ENCODE measurements at regions not wholly inside any gene's neighbourhood (a gene's known extent, or its start where the extent isn't known, plus 50 kb on each side); places are given as distances from the start of the nearest gene placed in this dataset.
"Not testable (repeated sequence)": the region's sequence is repeated elsewhere in the genome, so short reads cannot be mapped to it uniquely, and the experiment has no call there.

DNA sequence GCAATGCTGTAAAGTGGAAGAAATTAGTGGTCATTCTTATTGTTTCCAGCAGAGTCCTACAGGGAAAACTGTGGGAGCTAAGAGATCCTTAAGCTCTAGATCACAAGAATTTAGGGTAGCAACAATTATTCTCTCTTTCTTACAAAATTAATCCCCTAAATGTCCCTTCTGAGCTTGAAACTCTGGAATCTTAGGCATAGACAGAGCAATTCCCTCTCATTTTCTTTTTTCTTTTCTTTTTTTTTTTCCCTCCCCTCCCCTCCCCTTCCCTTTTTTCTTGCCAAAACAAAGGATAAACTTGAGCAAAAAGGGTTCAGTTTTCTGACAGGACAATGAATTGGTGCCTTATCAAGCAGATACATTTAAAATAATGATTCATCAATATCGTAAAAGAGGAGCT lies 441.0 kb downstream of the DSC3 start:
- H3K36me3 ChIP-seq: no peaks in the 10 kb centered on the region
- H3K4me3 ChIP-seq: no peak overlapping the region
- H3K27me3 ChIP-seq: no peaks in the 10 kb centered on the region
- no peak for DNase-seq
- intact Hi-C loops (cut with DNase I): loop anchor here in 1 of 10 donors (10.0 kb wide), 1 partner anchor 53 kb away; no protein-coding TSS in a partner anchor
- ATAC-seq: no peak
- 34 to 68% (median 52%) methylated on average over 1 of the region's 1 CpG for WGBS, 4 donors
- no peak overlapping the region for H3K27ac ChIP-seq
- H3K9me3 ChIP-seq: peaks cover 0 to 4% (median 0%) of the 10 kb centered on the region in 12 donors
- no peak for TF ChIP-seq POLR2A (IDR thresholded peaks at IDR 0.05)
- TF ChIP-seq, protein P1, sequence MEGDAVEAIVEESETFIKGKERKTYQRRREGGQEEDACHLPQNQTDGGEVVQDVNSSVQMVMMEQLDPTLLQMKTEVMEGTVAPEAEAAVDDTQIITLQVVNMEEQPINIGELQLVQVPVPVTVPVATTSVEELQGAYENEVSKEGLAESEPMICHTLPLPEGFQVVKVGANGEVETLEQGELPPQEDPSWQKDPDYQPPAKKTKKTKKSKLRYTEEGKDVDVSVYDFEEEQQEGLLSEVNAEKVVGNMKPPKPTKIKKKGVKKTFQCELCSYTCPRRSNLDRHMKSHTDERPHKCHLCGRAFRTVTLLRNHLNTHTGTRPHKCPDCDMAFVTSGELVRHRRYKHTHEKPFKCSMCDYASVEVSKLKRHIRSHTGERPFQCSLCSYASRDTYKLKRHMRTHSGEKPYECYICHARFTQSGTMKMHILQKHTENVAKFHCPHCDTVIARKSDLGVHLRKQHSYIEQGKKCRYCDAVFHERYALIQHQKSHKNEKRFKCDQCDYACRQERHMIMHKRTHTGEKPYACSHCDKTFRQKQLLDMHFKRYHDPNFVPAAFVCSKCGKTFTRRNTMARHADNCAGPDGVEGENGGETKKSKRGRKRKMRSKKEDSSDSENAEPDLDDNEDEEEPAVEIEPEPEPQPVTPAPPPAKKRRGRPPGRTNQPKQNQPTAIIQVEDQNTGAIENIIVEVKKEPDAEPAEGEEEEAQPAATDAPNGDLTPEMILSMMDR (IDR thresholded peaks at IDR 0.05): no peak
- H3K4me1 ChIP-seq: no peaks in the 10 kb centered on the region

DNA sequence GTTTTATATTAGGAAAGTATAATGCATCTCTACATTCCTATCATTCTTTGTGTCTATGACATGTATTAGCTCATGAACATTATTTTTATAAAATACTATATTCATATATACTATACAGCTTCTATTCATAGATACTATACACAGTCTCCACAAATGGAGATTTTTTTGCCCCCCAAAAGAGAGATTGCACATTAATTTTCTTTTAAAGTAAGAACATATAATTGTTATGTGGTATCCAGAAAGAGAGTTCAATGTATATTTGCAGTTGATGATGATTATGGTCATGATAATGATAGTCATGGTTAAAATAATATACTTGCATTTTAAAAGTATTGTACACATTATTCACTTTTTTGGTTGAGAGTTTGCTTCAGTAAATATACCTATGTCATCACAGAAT lies 445.3 kb downstream of the DSC3 start:
- TF ChIP-seq, protein P1 (IDR thresholded peaks at IDR 0.05): no peak
- no peak for TF ChIP-seq POLR2A (IDR thresholded peaks at IDR 0.05)
- Histone ChIP-seq H3K27me3 (no peaks in the 10 kb centered on the region), H3K36me3 (no peaks in the 10 kb centered on the region), H3K4me3 (no peak overlapping the region), H3K27ac (no peak overlapping the region), H3K9me3 (peaks cover 0 to 4% (median 0%) of the 10 kb centered on the region in 12 donors), H3K4me1 (no peaks in the 10 kb centered on the region)
- intact Hi-C loops (cut with DNase I): no loop called here
- ATAC-seq: no peak
- DNase-seq: no peak

DNA sequence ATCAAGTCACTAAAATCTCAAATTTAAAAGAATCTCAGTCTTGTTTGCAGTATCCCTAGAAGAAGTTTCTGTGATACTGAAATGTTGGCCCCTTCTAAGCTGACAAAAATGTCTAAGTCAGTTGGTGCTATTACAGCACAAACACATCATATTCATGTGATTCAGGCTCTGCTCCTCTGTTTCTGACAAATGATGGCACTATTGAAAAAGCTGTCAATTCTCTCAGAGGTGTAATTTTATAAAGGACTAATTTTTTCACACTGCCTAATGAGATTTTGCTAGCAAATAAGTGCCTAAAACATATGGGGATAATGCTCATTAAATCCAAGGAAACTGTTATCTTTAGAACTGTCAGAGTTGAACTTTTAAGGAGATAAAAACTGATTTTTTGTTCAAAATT lies 445.9 kb downstream of the DSC3 start:
- ATAC-seq: no peak
- TF ChIP-seq, protein P1 (IDR thresholded peaks at IDR 0.05): no peak
- TF ChIP-seq POLR2A (IDR thresholded peaks at IDR 0.05): no peak
- H3K36me3 ChIP-seq: no peaks in the 10 kb centered on the region

DNA sequence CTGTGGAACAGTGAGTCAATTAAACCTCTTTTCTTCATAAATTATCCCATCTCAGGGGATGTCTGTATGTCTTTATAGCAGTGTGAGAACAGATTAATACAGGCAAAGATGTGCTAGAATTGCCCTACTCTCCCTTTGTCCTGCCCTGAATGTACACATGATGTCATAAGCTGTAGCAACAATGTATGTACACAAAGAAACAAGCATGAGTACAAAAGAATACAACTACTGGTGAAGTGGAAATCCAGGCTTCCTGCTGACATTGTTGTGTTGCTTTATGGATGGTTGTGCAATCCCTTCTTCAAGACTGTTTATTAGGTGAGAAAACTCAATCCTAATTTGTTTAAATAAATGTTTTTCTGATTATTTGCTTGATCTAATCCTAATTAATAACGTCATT lies 446.6 kb downstream of the DSC3 start:
- TF ChIP-seq, protein P1 (IDR thresholded peaks at IDR 0.05): no peak
- no peak for TF ChIP-seq POLR2A (IDR thresholded peaks at IDR 0.05)
- no peaks in the 10 kb centered on the region for H3K36me3 ChIP-seq
- no peak overlapping the region for H3K4me3 ChIP-seq
- DNase-seq (no peak), ATAC-seq (no peak)
- WGBS, 4 donors: 87 to 91% (median 90%) methylated on average over 1 of the region's 1 CpG
- no peaks in the 10 kb centered on the region for H3K27me3 ChIP-seq
- H3K4me1 ChIP-seq: no peaks in the 10 kb centered on the region
- intact Hi-C loops (cut with DNase I): no loop called here
- no peak overlapping the region for H3K27ac ChIP-seq
- peaks cover 0 to 4% (median 0%) of the 10 kb centered on the region in 12 donors for H3K9me3 ChIP-seq

More for the DNA sequence above, 445.9 kb downstream of the DSC3 start:
- Histone ChIP-seq H3K27me3 (no peaks in the 10 kb centered on the region), H3K4me3 (no peak overlapping the region), H3K9me3 (peaks cover 0 to 4% (median 0%) of the 10 kb centered on the region in 12 donors), H3K4me1 (no peaks in the 10 kb centered on the region), H3K27ac (no peak overlapping the region)
- DNase-seq: no peak
- intact Hi-C loops (cut with DNase I): no loop called here

DNA sequence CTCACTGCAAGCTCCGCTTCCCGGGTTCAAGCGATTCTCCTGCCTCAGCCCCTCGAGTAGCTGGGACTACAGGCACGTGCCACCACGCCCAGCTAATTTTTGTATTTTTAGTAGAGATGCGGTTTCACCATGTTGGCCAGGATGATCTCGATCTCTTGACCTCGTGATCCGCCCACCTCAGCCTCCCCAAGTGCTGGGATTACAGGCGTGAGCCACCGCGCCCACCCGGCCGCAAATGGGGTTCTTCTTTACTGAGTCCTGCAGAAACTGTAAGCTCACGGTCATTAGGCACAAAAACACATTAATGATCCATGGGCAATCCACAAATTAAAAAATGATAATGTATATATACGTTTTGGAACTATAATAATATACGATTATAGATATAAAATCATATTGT lies 447.6 kb downstream of the DSC3 start:
- intact Hi-C loops (cut with DNase I): not testable (repeated sequence)

More for the DNA sequence above, 447.6 kb downstream of the DSC3 start:
- H3K36me3 ChIP-seq, H3K27me3 ChIP-seq, H3K9me3 ChIP-seq, H3K4me1 ChIP-seq, ATAC-seq, DNase-seq, H3K27ac ChIP-seq, H3K4me3 ChIP-seq: not testable (repeated sequence)
- 89 to 95% (median 92%) methylated on average over 18 of the region's 18 CpGs for WGBS, 4 donors

Data from heart left ventricle (tissue), 16 donors.